OCI-LY7 (cell line): ENCODE measurements at regions not wholly inside any gene's neighbourhood (a gene's known extent, or its start where the extent isn't known, plus 50 kb on each side); places are given as distances from the start of the nearest gene placed in this dataset.

Experiments used
- BruUV-seq: library from RNA; stranded (reverse); fragments of 400-500 nt; replicated peaks from 2 replicates; lab custom pipeline; 2021; lab: Mats Ljungman, UMichigan
- CTCF ChIA-PET: fragments of 300-600 bp; sonication (Branson Sonifier 250); formaldehyde crosslinking; loops from one replicate; lab custom pipeline; 2022; ENCODE audit warnings: antibody characterized with exemption; ENCODE audit not compliant: unreplicated experiment; lab: Charles Lee
- POLR2A ChIA-PET: fragments of 300-600 bp; sonication (Branson Sonifier 250); formaldehyde crosslinking; loops from one replicate; lab custom pipeline; 2022; ENCODE audit warnings: antibody characterized with exemption; lab: Charles Lee
- DNase-seq: peaks from one replicate; pipeline ENCODE4 v3.0.0-alpha.2; 2015; ENCODE audit warnings: low spot score
- H2AFZ ChIP-seq: fragments of 200-600 bp; sonication (generic), shearing (Covaris generic); 2 replicates; pipeline ENCODE4 v1.6.1; 2014; ENCODE audit warnings: mild to moderate bottlenecking, antibody characterized with exemption, low read length, moderate library complexity
- H3K27ac ChIP-seq: fragments of 200-600 bp; sonication (generic); 2 replicates; pipeline ENCODE4 v1.5.1; 2014; ENCODE audit warnings: mixed run types, low read depth, mild to moderate bottlenecking, moderate library complexity, low read length, inconsistent platforms; ENCODE audit not compliant: poor library complexity, severe bottlenecking
- H3K36me3 ChIP-seq: fragments of 200-600 bp; sonication (generic); 2 replicates; pipeline ENCODE4 v1.6.1; 2014; ENCODE audit warnings: mild to moderate bottlenecking, antibody characterized with exemption, low read length, moderate library complexity, mixed read lengths; ENCODE audit not compliant: insufficient read depth
- H3K4me1 ChIP-seq: fragments of 200-600 bp; sonication (generic); 2 replicates; pipeline ENCODE4 v1.5.1; 2014; ENCODE audit warnings: mild to moderate bottlenecking, low read length; ENCODE audit not compliant: insufficient read depth, poor library complexity, severe bottlenecking
- H3K4me2 ChIP-seq: fragments of 200-600 bp; sonication (generic); 2 replicates; pipeline ENCODE4 v1.6.1; 2014; ENCODE audit warnings: mild to moderate bottlenecking, low read length
- H3K4me3 ChIP-seq: fragments of 200-600 bp; sonication (generic); 2 replicates; pipeline ENCODE4 v1.5.1; 2014; ENCODE audit warnings: mild to moderate bottlenecking, low read depth, low read length; ENCODE audit not compliant: poor library complexity, severe bottlenecking
- H3K79me2 ChIP-seq: fragments of 200-600 bp; sonication (generic); 2 replicates; pipeline ENCODE4 v1.6.1; 2016; ENCODE audit warnings: low read depth, mild to moderate bottlenecking, low read length, moderate library complexity, mixed read lengths; ENCODE audit not compliant: insufficient read depth
- H3K9me2 ChIP-seq: fragments of 200-600 bp; sonication (generic); 2 replicates; pipeline ENCODE4 v1.6.1; 2016; ENCODE audit warnings: mild to moderate bottlenecking, low read length, mixed read lengths; ENCODE audit not compliant: insufficient read depth
- H3K9me3 ChIP-seq: fragments of 200-600 bp; sonication (generic); 2 replicates; pipeline ENCODE4 v1.6.1; 2014; ENCODE audit warnings: mild to moderate bottlenecking, mixed run types, low read length, mixed read lengths
- H4K20me1 ChIP-seq: fragments of 200-600 bp; sonication (generic); 2 replicates; pipeline ENCODE4 v1.6.1; 2014; ENCODE audit warnings: mild to moderate bottlenecking, antibody characterized with exemption, low read length, moderate library complexity, mixed read lengths; ENCODE audit not compliant: insufficient read depth
- EZH2phosphoT487 ChIP-seq: fragments of 200-600 bp; sonication (generic); IDR thresholded peaks from 2 replicates; pipeline ENCODE4 v1.6.1; 2018; ENCODE audit warnings: low read depth, borderline replicate concordance, mild to moderate bottlenecking, mixed run types, antibody characterized with exemption, low read length, moderate library complexity, mixed read lengths
- intact Hi-C: fragments of 100-400 bp; cut with micrococcal nuclease; formaldehyde crosslinking; loops from one replicate; pipeline ENCODE4 v1.10.0; 2022; ENCODE audit not compliant: unreplicated experiment
- TF ChIP-seq, protein P1 (sequence below): fragments of 200-600 bp; sonication (generic); conservative IDR thresholded peaks from 2 replicates; pipeline ENCODE4 v1.5.1; 2014; ENCODE audit warnings: mild to moderate bottlenecking, antibody characterized with exemption, low read length, moderate library complexity, mixed read lengths

DNA sequence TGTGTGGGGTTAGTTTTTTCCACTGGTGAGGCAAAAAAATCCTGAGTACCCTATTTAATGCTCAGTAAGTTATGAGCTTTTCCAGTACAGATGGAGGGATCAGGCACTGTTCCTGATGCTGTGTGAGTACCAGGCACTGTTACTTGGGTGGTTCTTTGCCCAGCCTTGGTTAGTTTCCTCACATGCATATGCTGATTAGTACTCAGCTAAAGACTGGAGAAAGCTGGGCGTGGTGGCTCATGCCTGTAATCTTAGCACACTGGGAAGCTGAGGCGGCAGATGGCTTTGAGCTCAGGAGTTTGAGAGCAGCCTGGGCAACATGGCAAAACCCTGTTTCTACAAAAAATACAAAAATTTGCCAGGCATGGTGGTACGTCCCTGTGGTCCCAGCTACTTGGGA lies 210.3 kb upstream of the SGO1 start:
- TF ChIP-seq, protein P1, sequence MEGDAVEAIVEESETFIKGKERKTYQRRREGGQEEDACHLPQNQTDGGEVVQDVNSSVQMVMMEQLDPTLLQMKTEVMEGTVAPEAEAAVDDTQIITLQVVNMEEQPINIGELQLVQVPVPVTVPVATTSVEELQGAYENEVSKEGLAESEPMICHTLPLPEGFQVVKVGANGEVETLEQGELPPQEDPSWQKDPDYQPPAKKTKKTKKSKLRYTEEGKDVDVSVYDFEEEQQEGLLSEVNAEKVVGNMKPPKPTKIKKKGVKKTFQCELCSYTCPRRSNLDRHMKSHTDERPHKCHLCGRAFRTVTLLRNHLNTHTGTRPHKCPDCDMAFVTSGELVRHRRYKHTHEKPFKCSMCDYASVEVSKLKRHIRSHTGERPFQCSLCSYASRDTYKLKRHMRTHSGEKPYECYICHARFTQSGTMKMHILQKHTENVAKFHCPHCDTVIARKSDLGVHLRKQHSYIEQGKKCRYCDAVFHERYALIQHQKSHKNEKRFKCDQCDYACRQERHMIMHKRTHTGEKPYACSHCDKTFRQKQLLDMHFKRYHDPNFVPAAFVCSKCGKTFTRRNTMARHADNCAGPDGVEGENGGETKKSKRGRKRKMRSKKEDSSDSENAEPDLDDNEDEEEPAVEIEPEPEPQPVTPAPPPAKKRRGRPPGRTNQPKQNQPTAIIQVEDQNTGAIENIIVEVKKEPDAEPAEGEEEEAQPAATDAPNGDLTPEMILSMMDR = no peak
- no peak for TF ChIP-seq EZH2phosphoT487
- intact Hi-C loops = no loop called here
- CTCF ChIA-PET = no interaction called here

DNA sequence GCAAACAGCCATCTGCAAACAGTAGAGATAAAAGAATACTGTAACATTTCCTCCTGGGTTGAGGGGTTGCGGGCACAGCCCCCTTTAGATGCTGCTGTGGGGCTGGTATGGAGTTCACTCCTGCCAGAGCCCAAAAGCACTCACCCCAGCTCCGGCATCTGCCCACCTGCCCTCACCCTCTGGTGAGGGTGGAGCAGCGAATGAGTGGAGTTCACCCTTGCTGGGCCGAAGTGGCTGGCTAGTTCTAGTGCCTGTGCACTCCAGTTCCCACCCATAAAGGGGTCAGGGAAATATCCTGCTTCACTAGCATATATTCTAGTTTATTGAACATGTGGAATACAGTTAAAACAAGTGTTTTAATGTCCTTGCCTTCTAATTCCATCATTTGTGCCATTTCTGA lies 209.7 kb upstream of the SGO1 start:
- no peak for DNase-seq
- Histone ChIP-seq H3K9me2 (no peaks in the 10 kb centered on the region), H3K36me3 (no peaks in the 10 kb centered on the region), H3K27ac (no peak overlapping the region), H3K79me2 (no peaks in the 10 kb centered on the region), H3K4me1 (no peaks in the 10 kb centered on the region), H4K20me1 (no peaks in the 10 kb centered on the region), H3K4me2 (no peak overlapping the region), H3K4me3 (no peak overlapping the region), H3K9me3 (no peaks in the 10 kb centered on the region), H2AFZ (no peak overlapping the region)
- intact Hi-C loops = no loop called here
- BruUV-seq = no TSS peak
- TF ChIP-seq, protein P1 = no peak
- no peak for TF ChIP-seq EZH2phosphoT487
- ChIA-PET CTCF (no interaction called here), POLR2A (interaction anchor here (0.5 kb wide), 1 partner anchor 391 kb away, joined by 3 read pairs; no protein-coding TSS in a partner anchor)

More for the DNA sequence above, 210.3 kb upstream of the SGO1 start:
- no peaks in the 10 kb centered on the region for H4K20me1 ChIP-seq
- H3K79me2 ChIP-seq = no peaks in the 10 kb centered on the region
- no peaks in the 10 kb centered on the region for H3K4me1 ChIP-seq
- POLR2A ChIA-PET = no interaction called here
- BruUV-seq = no TSS peak
- DNase-seq = no peak
- H3K9me3 ChIP-seq = no peaks in the 10 kb centered on the region
- H3K9me2 ChIP-seq = no peaks in the 10 kb centered on the region
- no peak overlapping the region for H3K4me2 ChIP-seq
- no peak overlapping the region for H3K27ac ChIP-seq
- H2AFZ ChIP-seq = no peak overlapping the region
- no peaks in the 10 kb centered on the region for H3K36me3 ChIP-seq
- H3K4me3 ChIP-seq = no peak overlapping the region

GRCh38 chr3:20394243-20394642 lies 208.2 kb upstream of the SGO1 start:
- Histone ChIP-seq H3K9me3 (no peaks in the 10 kb centered on the region), H3K27ac (no peak overlapping the region), H3K79me2 (no peaks in the 10 kb centered on the region), H4K20me1 (no peaks in the 10 kb centered on the region), H3K4me2 (no peak overlapping the region), H2AFZ (no peak overlapping the region), H3K36me3 (no peaks in the 10 kb centered on the region), H3K4me3 (no peak overlapping the region), H3K9me2 (no peaks in the 10 kb centered on the region), H3K4me1 (no peaks in the 10 kb centered on the region)
- BruUV-seq = no TSS peak
- TF ChIP-seq EZH2phosphoT487 = no peak
- TF ChIP-seq, protein P1 = no peak
- intact Hi-C loops = no loop called here
- POLR2A ChIA-PET = interaction anchor here (0.7 kb wide), 1 partner anchor 991 kb away, joined by 3 read pairs; no protein-coding TSS in a partner anchor
- CTCF ChIA-PET = no interaction called here
- no peak for DNase-seq
